SK-N-SH (cell line): ENCODE measurements at regions not wholly inside any gene's neighbourhood (a gene's known extent, or its start where the extent isn't known, plus 50 kb on each side); places are given as distances from the start of the nearest gene placed in this dataset.

Source experiments
- CTCF ChIA-PET: fragments of 300-600, 350-600 bp; formaldehyde crosslinking; extraction: SDS; loops from one replicate; lab custom pipeline; 2021; lab: Yijun Ruan, JAX
- POLR2A ChIA-PET: fragments of 350-600 bp; sonication (Branson Sonifier 250); formaldehyde crosslinking; extraction: SDS; loops from one replicate; lab custom pipeline; 2020; ENCODE audit warnings: antibody characterized with exemption, inconsistent platforms; lab: Yijun Ruan, JAX
- DNase-seq: peaks from one replicate; pipeline ENCODE4 v3.0.0; 2012
- H2AFZ ChIP-seq: fragments of 200-600 bp; sonication (generic); 2 replicates; pipeline ENCODE4 v1.8.1; 2016; ENCODE audit warnings: antibody characterized with exemption, mild to moderate bottlenecking, low read depth
- H3F3A ChIP-seq: fragments of 200-600 bp; sonication (generic); replicated peaks from 2 replicates; pipeline ENCODE3; 2016; ENCODE audit warnings: antibody characterized with exemption, mild to moderate bottlenecking; ENCODE audit not compliant: insufficient read depth
- H3K27ac ChIP-seq, 2 experiments: fragments of 200-500 bp in 1 of 2; fragments of 200-600 bp in 1 of 2; sonication (Bioruptor generic) in 1 of 2; sonication (generic), shearing (Covaris generic) in 1 of 2; 2 replicates each; pipeline versions ENCODE4 v1.5.1 to v1.6.1; 2014 to 2016; ENCODE audit warnings: low read depth in 2 of 2, inconsistent platforms in 1 of 2, low read length in 1 of 2, mild to moderate bottlenecking in 1 of 2, mixed read lengths in 1 of 2
- H3K27me3 ChIP-seq: fragments of 200-600 bp; sonication (generic), shearing (Covaris generic); 2 replicates; pipeline ENCODE4 v1.6.1; 2016; ENCODE audit warnings: mixed run types; ENCODE audit not compliant: insufficient read depth
- H3K36me3 ChIP-seq, 2 experiments: fragments of 200-500 bp in 1 of 2; fragments of 200-600 bp in 1 of 2; sonication (Bioruptor generic) in 1 of 2; sonication (generic) in 1 of 2; replicated peaks in 1 of 2; 2 replicates each; pipeline versions ENCODE3 to v1.5.1; 2014 to 2016; ENCODE audit warnings: low read length in 1 of 2, mild to moderate bottlenecking in 1 of 2; ENCODE audit not compliant: insufficient read depth in 2 of 2, control insufficient read depth in 1 of 2
- H3K4me1 ChIP-seq, 2 experiments: fragments of 200-500 bp in 1 of 2; fragments of 200-600 bp in 1 of 2; sonication (Bioruptor generic) in 1 of 2; sonication (generic), shearing (Covaris generic) in 1 of 2; 2 replicates each; pipeline versions ENCODE4 v1.5.1 to v1.6.1; 2014 to 2016; ENCODE audit warnings: low read depth in 1 of 2, low read length in 1 of 2, mixed run types in 1 of 2; ENCODE audit not compliant: insufficient read depth in 2 of 2, control insufficient read depth in 1 of 2
- H3K4me2 ChIP-seq: fragments of 200-600 bp; sonication (generic), shearing (Covaris generic); 2 replicates; pipeline ENCODE4 v1.6.1; 2017; ENCODE audit warnings: mixed run types
- H3K4me3 ChIP-seq, 2 experiments: fragments of 200-500 bp in 1 of 2; fragments of 200-600 bp in 1 of 2; sonication (Bioruptor generic) in 1 of 2; sonication (generic), shearing (Covaris generic) in 1 of 2; 2 replicates each; pipeline versions ENCODE4 v1.5.1 to v1.8.1; 2014 to 2016; ENCODE audit warnings: low read depth in 2 of 2, inconsistent platforms in 1 of 2, low read length in 1 of 2, mild to moderate bottlenecking in 1 of 2, mixed read lengths in 1 of 2, moderate library complexity in 1 of 2
- H3K79me2 ChIP-seq: fragments of 200-600 bp; sonication (generic); 2 replicates; pipeline ENCODE4 v1.8.1; 2017; ENCODE audit warnings: mild to moderate bottlenecking; ENCODE audit not compliant: insufficient read depth
- H3K9ac ChIP-seq: fragments of 200-600 bp; sonication (generic); 2 replicates; pipeline ENCODE4 v1.6.1; 2017; ENCODE audit warnings: mixed run types
- H3K9me2 ChIP-seq: fragments of 200-600 bp; sonication (generic); 2 replicates; pipeline ENCODE4 v1.6.1; 2017; ENCODE audit warnings: mixed run types
- H3K9me3 ChIP-seq: fragments of 200-600 bp; sonication (generic); 2 replicates; pipeline ENCODE4 v1.6.1; 2017; ENCODE audit warnings: mixed run types, mild to moderate bottlenecking, moderate library complexity
- H4K20me1 ChIP-seq: fragments of 200-600 bp; sonication (generic); 2 replicates; pipeline ENCODE4 v1.6.1; 2017; ENCODE audit warnings: mild to moderate bottlenecking, mixed run types; ENCODE audit not compliant: insufficient read depth
- MXI1 ChIP-seq: IDR thresholded peaks from 2 replicates; pipeline ENCODE4 v1.6.1; 2012; ENCODE audit warnings: mild to moderate bottlenecking, low read depth, low read length, improper control_type of control experiment
- NFIC ChIP-seq: IDR thresholded peaks from 2 replicates; pipeline ENCODE4 v1.4.0; 2012; ENCODE audit warnings: borderline replicate concordance
- NRF1 ChIP-seq: IDR thresholded peaks from 2 replicates; pipeline ENCODE4 v1.6.1; 2012; ENCODE audit warnings: low read depth, mild to moderate bottlenecking, low read length
- RAD21 ChIP-seq: IDR thresholded peaks from 2 replicates; pipeline ENCODE4 v1.6.1; 2012; ENCODE audit warnings: mild to moderate bottlenecking, low read length
- RCOR1 ChIP-seq: fragments of 150-350 bp; IDR thresholded peaks from 2 replicates; pipeline ENCODE4 v1.6.1; 2017; ENCODE audit warnings: antibody characterized with exemption, low read length
- REST ChIP-seq: IDR thresholded peaks from 2 replicates; pipeline ENCODE4 v1.6.1; 2012; ENCODE audit warnings: mild to moderate bottlenecking, low read depth, low read length, moderate library complexity
- RXRA ChIP-seq: IDR thresholded peaks from 2 replicates; pipeline ENCODE4 v1.4.0; 2012; ENCODE audit warnings: low read depth, mild to moderate bottlenecking, borderline replicate concordance
- TEAD4 ChIP-seq: IDR thresholded peaks from 2 replicates; pipeline ENCODE4 v1.4.0; 2012; ENCODE audit warnings: mild to moderate bottlenecking, borderline replicate concordance; ENCODE audit not compliant: insufficient read depth
- USF2 ChIP-seq: fragments of 150-350 bp; IDR thresholded peaks from 2 replicates; pipeline ENCODE4 v1.6.1; 2017; ENCODE audit warnings: antibody characterized with exemption, low read length, low read depth, borderline replicate concordance
- YY1 ChIP-seq: IDR thresholded peaks from 2 replicates; pipeline ENCODE4 v1.4.0; 2012; ENCODE audit warnings: low read depth, mild to moderate bottlenecking
- WGBS: methylation state at CpG from one replicate; pipeline ENCODE4 v1.1.6; 2017; ENCODE audit warnings: low lambda C conversion rate; 5-methylcytosine and 5-hydroxymethylcytosine counted together
- TF ChIP-seq, protein P1 (sequence below): fragments of 200-600 bp; sonication (generic); IDR thresholded peaks from 2 replicates; pipeline ENCODE4 v1.6.1; 2017; ENCODE audit warnings: antibody characterized with exemption, mild to moderate bottlenecking, moderate library complexity

- no peak for DNase-seq
- no peak for TF ChIP-seq RXRA
- no peak for TF ChIP-seq NFIC
- no peak for TF ChIP-seq RCOR1
- TF ChIP-seq REST = no peak
- TF ChIP-seq NRF1 = no peak
- no peak for TF ChIP-seq USF2
- TF ChIP-seq, protein P1, sequence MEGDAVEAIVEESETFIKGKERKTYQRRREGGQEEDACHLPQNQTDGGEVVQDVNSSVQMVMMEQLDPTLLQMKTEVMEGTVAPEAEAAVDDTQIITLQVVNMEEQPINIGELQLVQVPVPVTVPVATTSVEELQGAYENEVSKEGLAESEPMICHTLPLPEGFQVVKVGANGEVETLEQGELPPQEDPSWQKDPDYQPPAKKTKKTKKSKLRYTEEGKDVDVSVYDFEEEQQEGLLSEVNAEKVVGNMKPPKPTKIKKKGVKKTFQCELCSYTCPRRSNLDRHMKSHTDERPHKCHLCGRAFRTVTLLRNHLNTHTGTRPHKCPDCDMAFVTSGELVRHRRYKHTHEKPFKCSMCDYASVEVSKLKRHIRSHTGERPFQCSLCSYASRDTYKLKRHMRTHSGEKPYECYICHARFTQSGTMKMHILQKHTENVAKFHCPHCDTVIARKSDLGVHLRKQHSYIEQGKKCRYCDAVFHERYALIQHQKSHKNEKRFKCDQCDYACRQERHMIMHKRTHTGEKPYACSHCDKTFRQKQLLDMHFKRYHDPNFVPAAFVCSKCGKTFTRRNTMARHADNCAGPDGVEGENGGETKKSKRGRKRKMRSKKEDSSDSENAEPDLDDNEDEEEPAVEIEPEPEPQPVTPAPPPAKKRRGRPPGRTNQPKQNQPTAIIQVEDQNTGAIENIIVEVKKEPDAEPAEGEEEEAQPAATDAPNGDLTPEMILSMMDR = no peak
- no peak for TF ChIP-seq RAD21
- TF ChIP-seq MXI1 = no peak
- no peak for TF ChIP-seq TEAD4
- no peak for TF ChIP-seq YY1
- TF ChIP-seq, all 33 proteins: peak for 0
- H3K4me1 ChIP-seq = no peaks in the 10 kb centered on the region
- H3K4me3 ChIP-seq = no peak overlapping the region
- no peaks in the 10 kb centered on the region for H3K27me3 ChIP-seq
- no peaks in the 10 kb centered on the region for H3F3A ChIP-seq
- H4K20me1 ChIP-seq = no peaks in the 10 kb centered on the region
- peaks cover 0 to 33% of the 10 kb centered on the region in 2 experiments for H3K36me3 ChIP-seq
- no peak overlapping the region for H3K9ac ChIP-seq
- no peak overlapping the region for H3K4me2 ChIP-seq
- no peaks in the 10 kb centered on the region for H3K79me2 ChIP-seq
- 0 out of 2 replicates have a peak, but pooled peaks cover 6% of the 10 kb centered on the region for H3K9me3 ChIP-seq
- ChIA-PET POLR2A (no interaction called here), CTCF (no interaction called here)
- 91% methylated on average over 3 of the region's 3 CpGs for WGBS
- H2AFZ ChIP-seq = no peak overlapping the region
- no peaks in the 10 kb centered on the region for H3K9me2 ChIP-seq
- H3K27ac ChIP-seq = no peak overlapping the region
Observed at GRCh38 chr14:71638523-71639196, 293.6 kb upstream of the RGS6 start.
